ENCODE measurements at regions not wholly inside any gene's neighbourhood (a gene's known extent, or its start where the extent isn't known, plus 50 kb on each side); places are given as distances from the start of the nearest gene placed in this dataset.

DNA sequence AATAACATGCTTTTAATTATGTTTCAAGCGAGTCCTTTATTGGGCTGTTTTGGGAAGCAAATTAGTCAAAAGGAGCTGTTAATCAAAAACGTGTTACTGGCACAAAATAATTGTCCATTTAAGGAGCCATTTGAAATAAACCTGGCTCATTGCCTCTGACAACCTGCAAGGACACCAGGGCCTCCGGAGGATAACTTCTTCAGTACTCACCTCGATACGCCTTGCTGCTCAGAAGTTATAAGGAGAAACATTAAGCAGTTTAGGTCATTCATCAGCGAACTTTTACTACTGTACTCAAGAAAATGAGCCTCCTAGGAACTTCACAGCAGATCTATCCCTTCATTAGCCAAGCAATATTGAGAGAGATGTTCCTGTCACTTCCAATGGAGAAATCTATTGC, 1579.2 kb upstream of the ACVR2A start:
- Histone ChIP-seq H3K79me2 (ENCODE audit: control insufficient read depth, insufficient read depth, low read length, unreplicated experiment) (no peaks in the 10 kb centered on the region), H3K27me3 (ENCODE audit: insufficient read depth, low read length) (no peaks in the 10 kb centered on the region), H3K4me3 (ENCODE audit: low read depth, low read length) (no peak overlapping the region), H2AFZ (ENCODE audit: low read length, unreplicated experiment) (no peak overlapping the region), H3K36me3 (ENCODE audit: insufficient read depth, low read length) (no peaks in the 10 kb centered on the region), H3K4me1 (ENCODE audit: control insufficient read depth, insufficient read depth, low read length, unreplicated experiment) (peaks cover under 1% of the 10 kb centered on the region), H3K27ac (ENCODE audit: low read depth, low read length) (no peak overlapping the region)

DNA sequence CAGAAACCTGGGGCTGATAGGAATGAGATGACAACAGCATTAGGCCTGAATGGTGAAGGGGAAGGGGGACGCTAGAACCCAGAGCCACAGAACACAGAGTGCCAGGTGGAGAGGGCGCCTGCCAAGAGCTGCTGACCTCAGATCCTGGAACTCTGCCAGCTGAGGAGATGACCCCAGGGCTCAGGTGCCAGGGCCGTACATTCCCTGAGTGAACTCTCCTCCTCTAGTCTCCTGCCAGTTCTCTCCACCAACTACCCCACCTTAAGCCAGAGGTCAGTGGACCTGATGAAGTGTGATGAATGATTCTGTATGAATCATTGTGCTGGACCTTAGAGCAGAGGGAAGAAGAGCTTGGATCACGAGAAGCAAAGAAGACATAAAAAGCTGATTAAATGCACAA, 1582.2 kb upstream of the ACVR2A start:
- Histone ChIP-seq H2AFZ (ENCODE audit: low read length, unreplicated experiment) (no peak overlapping the region), H3K4me1 (ENCODE audit: control insufficient read depth, insufficient read depth, low read length, unreplicated experiment) (no peaks in the 10 kb centered on the region), H3K27ac (ENCODE audit: low read depth, low read length) (no peak overlapping the region), H3K79me2 (ENCODE audit: control insufficient read depth, insufficient read depth, low read length, unreplicated experiment) (no peaks in the 10 kb centered on the region), H3K27me3 (ENCODE audit: insufficient read depth, low read length) (no peaks in the 10 kb centered on the region), H3K4me3 (ENCODE audit: low read depth, low read length) (no peak overlapping the region), H3K36me3 (ENCODE audit: insufficient read depth, low read length) (no peaks in the 10 kb centered on the region)

DNA sequence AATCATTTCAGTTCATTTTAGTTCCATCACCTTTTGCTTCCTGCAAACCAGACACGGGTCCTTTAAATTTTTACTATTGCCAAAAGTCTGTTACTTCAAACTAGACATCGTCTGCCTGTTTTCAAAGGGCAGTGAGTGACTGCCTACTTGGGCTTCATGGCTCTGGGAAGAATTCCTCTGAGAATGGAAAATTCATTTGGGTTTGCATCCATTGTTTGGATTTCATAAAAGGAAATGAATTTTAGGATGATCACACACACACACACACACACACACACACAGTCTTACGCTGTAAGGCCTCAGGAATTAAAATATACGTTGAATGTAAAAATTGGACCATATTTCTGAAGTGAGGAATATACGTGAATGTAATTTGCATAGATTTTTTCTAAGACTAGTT, 1584.3 kb upstream of the ACVR2A start:
- Histone ChIP-seq H3K79me2 (ENCODE audit: control insufficient read depth, insufficient read depth, low read length, unreplicated experiment) (no peaks in the 10 kb centered on the region), H3K36me3 (ENCODE audit: insufficient read depth, low read length) (no peaks in the 10 kb centered on the region), H3K27me3 (ENCODE audit: insufficient read depth, low read length) (no peaks in the 10 kb centered on the region)

DNA sequence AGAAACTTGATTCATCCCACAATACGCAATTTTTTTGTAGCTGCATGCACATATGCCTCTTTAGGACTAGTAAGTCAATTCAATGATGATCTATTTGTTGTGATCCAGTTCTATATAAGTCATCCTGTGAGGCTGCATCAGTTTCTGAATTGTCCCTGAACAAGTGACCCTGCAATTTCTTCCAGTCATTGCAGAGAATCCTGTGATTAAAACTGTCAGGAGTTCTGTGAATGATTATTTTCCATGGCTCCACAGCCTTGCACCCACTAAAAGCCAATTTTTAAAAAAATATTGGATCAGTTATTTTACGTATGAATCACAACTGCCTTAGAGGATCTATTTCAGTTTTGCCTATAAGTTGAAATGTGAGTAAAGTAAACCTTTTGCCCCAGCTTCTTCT, 1585.0 kb upstream of the ACVR2A start:
- Histone ChIP-seq H3K27ac (ENCODE audit: low read depth, low read length) (no peak overlapping the region), H3K4me1 (ENCODE audit: control insufficient read depth, insufficient read depth, low read length, unreplicated experiment) (no peaks in the 10 kb centered on the region), H2AFZ (ENCODE audit: low read length, unreplicated experiment) (no peak overlapping the region), H3K4me3 (ENCODE audit: low read depth, low read length) (no peak overlapping the region), H3K27me3 (ENCODE audit: insufficient read depth, low read length) (no peaks in the 10 kb centered on the region), H3K79me2 (ENCODE audit: control insufficient read depth, insufficient read depth, low read length, unreplicated experiment) (no peaks in the 10 kb centered on the region), H3K36me3 (ENCODE audit: insufficient read depth, low read length) (no peaks in the 10 kb centered on the region)

More for the DNA sequence above, 1584.3 kb upstream of the ACVR2A start:
- H3K4me3 ChIP-seq (ENCODE audit: low read depth, low read length): no peak overlapping the region
- H3K27ac ChIP-seq (ENCODE audit: low read depth, low read length): no peak overlapping the region
- H2AFZ ChIP-seq (ENCODE audit: low read length, unreplicated experiment): no peak overlapping the region
- no peaks in the 10 kb centered on the region for H3K4me1 ChIP-seq (ENCODE audit: control insufficient read depth, insufficient read depth, low read length, unreplicated experiment)

DNA sequence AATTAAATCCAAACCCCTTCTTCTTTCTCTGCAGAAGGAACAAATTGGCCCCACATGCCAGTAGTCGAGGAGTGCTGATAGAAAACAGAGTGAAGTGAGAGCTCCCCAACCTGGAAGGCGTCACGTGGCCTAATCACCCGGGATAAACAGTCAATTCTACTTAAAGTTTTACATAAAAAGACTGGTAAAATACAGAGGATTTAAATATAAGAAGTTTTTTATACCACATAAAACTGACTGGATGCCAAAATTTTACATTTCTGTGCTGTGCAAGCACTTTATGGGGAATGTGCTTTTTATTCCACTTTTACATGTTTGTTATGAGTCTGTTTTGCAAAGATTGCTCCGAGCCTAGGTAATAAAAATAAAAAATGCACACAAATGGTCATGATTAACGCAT, 1586.8 kb upstream of the ACVR2A start:
- no peaks in the 10 kb centered on the region for H3K36me3 ChIP-seq (ENCODE audit: insufficient read depth, low read length)
- no peaks in the 10 kb centered on the region for H3K79me2 ChIP-seq (ENCODE audit: control insufficient read depth, insufficient read depth, low read length, unreplicated experiment)
- H2AFZ ChIP-seq (ENCODE audit: low read length, unreplicated experiment): no peak overlapping the region
- no peak overlapping the region for H3K27ac ChIP-seq (ENCODE audit: low read depth, low read length)
- H3K4me3 ChIP-seq (ENCODE audit: low read depth, low read length): no peak overlapping the region
- no peaks in the 10 kb centered on the region for H3K4me1 ChIP-seq (ENCODE audit: control insufficient read depth, insufficient read depth, low read length, unreplicated experiment)
- H3K27me3 ChIP-seq (ENCODE audit: insufficient read depth, low read length): no peaks in the 10 kb centered on the region

DNA sequence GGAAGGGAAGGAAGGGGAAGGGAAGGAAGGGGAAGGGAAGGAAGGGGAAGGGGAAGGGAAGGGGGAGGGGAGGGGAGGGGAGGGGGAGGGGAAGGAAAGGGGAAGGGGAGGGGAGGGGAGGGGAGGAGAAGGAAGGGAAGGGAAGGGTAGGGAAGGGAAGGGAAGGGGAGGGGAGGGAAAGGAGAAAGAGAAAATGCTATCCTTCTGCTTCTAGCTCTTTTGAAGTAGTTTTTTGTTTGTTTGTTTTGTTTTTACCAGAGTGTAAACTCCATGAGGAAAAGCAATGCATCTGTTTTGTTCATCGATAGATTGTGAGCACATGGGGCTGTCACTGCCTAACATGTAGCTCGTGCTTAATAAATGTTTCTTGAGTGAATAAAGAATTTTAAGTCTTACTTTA, 1592.7 kb upstream of the ACVR2A start:
- no peaks in the 10 kb centered on the region for H3K79me2 ChIP-seq (ENCODE audit: control insufficient read depth, insufficient read depth, low read length, unreplicated experiment)
- H2AFZ ChIP-seq (ENCODE audit: low read length, unreplicated experiment): no peak overlapping the region
- H3K4me3 ChIP-seq (ENCODE audit: low read depth, low read length): no peak overlapping the region

DNA sequence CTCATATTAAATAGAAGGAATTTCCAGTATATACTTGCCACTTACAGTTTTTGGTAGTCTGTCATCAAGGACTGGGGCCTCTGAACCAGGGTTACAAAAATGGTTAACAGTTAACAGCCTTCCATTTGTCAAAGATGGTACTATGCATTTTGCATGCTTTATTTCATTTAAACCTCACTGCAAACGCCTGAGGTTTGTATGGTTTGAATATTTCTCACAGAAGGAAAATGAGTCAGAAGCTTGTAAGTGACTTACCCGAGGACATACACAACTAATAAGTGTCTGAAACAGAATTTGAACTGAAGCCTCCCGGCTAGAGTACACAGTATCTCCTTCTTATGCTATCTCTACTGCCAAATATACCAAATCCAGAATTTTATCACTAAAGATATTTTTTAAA, 1593.5 kb upstream of the ACVR2A start:
- no peaks in the 10 kb centered on the region for H3K36me3 ChIP-seq (ENCODE audit: insufficient read depth, low read length)
- no peak overlapping the region for H3K27ac ChIP-seq (ENCODE audit: low read depth, low read length)
- H3K27me3 ChIP-seq (ENCODE audit: insufficient read depth, low read length): no peaks in the 10 kb centered on the region
- no peak overlapping the region for H2AFZ ChIP-seq (ENCODE audit: low read length, unreplicated experiment)
- no peaks in the 10 kb centered on the region for H3K79me2 ChIP-seq (ENCODE audit: control insufficient read depth, insufficient read depth, low read length, unreplicated experiment)
- peaks cover 4% of the 10 kb centered on the region for H3K4me1 ChIP-seq (ENCODE audit: control insufficient read depth, insufficient read depth, low read length, unreplicated experiment)
- H3K4me3 ChIP-seq (ENCODE audit: low read depth, low read length): no peak overlapping the region

More for the DNA sequence above, 1592.7 kb upstream of the ACVR2A start:
- Histone ChIP-seq H3K27me3 (ENCODE audit: insufficient read depth, low read length) (no peaks in the 10 kb centered on the region), H3K27ac (ENCODE audit: low read depth, low read length) (no peak overlapping the region), H3K4me1 (ENCODE audit: control insufficient read depth, insufficient read depth, low read length, unreplicated experiment) (no peaks in the 10 kb centered on the region), H3K36me3 (ENCODE audit: insufficient read depth, low read length) (no peaks in the 10 kb centered on the region)

DNA sequence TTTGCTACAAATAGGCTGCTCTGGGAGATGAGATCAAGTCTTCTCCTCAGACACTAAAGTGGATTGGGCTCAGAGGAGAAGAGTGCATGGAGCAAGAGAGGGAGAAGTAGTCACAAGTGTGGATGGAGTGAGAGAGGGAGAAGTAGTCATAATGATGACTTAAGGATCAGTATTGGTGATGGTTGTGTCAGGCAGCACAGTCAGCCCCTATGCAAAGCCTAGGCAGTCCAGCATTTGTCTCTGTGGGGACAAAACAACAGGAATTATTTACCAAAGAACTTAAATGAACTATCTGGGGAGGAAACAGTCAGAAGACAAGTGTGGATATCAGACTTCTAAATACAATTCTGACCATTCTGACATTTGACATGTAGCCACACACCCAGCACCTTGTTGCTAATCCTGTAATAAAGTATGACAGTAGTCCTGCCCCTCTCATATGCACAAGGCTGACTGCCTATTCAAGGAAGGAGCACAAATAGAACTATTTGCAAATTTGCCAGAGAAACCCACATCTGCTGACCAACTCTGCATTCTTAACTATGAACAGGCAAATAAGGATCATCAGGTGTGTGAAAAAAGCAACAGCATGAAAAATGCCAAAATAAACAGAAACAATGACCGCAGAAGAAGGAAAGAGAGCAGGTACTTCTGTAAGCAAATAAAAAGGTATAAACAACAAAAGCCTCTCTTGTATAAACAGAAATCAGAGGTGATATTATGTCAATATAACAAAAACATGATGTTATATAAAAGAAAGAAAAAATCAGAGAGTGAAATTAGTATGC, 1597.9 kb upstream of the ACVR2A start:
- Histone ChIP-seq H3K27ac (ENCODE audit: low read depth, low read length) (no peak overlapping the region), H3K36me3 (ENCODE audit: insufficient read depth, low read length) (no peaks in the 10 kb centered on the region), H3K4me3 (ENCODE audit: low read depth, low read length) (no peak overlapping the region), H3K27me3 (ENCODE audit: insufficient read depth, low read length) (no peaks in the 10 kb centered on the region), H2AFZ (ENCODE audit: low read length, unreplicated experiment) (no peak overlapping the region), H3K4me1 (ENCODE audit: control insufficient read depth, insufficient read depth, low read length, unreplicated experiment) (peaks cover 11% of the 10 kb centered on the region), H3K79me2 (ENCODE audit: control insufficient read depth, insufficient read depth, low read length, unreplicated experiment) (no peaks in the 10 kb centered on the region)

DNA sequence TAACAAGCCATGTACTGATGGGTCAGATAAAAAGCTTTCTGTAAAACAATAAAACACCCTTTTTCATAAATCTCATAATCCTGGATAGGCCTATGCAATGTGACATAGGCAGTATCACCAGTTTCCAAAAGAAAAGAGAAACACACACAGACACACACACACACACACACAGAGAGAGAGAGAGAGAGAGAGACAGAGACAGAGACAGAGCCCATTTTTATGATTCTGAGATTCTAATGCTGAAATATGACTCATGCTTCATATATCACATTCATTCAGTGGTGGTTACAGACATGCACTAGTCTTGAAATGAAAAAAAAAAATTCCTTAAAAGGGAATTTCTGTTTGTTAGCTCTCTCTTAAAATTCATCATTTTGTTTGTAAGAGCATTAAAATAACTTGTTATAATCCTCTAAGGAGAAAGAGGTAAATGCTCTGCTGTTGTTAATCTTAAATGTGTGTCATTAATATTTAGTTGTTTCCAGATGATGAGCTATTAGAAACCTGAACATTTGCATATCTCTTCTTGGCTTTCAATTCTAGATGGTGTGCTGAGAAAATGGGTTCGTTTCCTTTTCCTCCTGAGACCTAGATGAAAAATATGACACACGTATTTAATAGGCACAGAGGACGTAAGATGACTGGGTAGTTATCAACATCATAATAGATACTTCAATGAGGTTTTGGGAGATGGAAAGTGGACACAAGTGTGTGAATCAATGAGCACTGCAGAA, 1598.7 kb upstream of the ACVR2A start:
- no peaks in the 10 kb centered on the region for H3K36me3 ChIP-seq (ENCODE audit: insufficient read depth, low read length)
- no peaks in the 10 kb centered on the region for H3K27me3 ChIP-seq (ENCODE audit: insufficient read depth, low read length)
- no peak overlapping the region for H3K27ac ChIP-seq (ENCODE audit: low read depth, low read length)
- H2AFZ ChIP-seq (ENCODE audit: low read length, unreplicated experiment): peak overlapping the region; percentile 10
- no peak overlapping the region for H3K4me3 ChIP-seq (ENCODE audit: low read depth, low read length)
- no peaks in the 10 kb centered on the region for H3K79me2 ChIP-seq (ENCODE audit: control insufficient read depth, insufficient read depth, low read length, unreplicated experiment)
- peaks cover 11% of the 10 kb centered on the region for H3K4me1 ChIP-seq (ENCODE audit: control insufficient read depth, insufficient read depth, low read length, unreplicated experiment)

DNA sequence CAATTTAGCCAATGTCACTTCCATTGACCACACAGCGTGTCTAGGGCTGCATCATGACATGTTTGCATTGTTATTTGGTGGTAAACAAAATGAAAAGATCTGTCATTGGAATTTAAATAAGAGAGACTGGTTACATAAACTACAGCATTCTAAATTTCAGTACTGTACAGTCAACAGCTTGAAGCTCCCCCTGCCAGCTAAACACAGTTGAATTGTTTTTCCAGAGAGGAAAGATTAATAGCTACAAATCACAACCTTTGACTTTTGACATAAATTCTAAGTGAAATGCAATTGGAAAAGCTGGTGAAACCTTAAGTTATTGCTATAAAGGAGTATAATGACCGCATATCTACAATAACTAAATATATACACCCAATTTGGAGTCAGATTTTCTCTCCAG, 1600.0 kb upstream of the ACVR2A start:
- no peak overlapping the region for H3K27ac ChIP-seq (ENCODE audit: low read depth, low read length)
- H2AFZ ChIP-seq (ENCODE audit: low read length, unreplicated experiment): no peak overlapping the region
- no peaks in the 10 kb centered on the region for H3K36me3 ChIP-seq (ENCODE audit: insufficient read depth, low read length)
- H3K27me3 ChIP-seq (ENCODE audit: insufficient read depth, low read length): no peaks in the 10 kb centered on the region
- H3K4me3 ChIP-seq (ENCODE audit: low read depth, low read length): no peak overlapping the region
- H3K4me1 ChIP-seq (ENCODE audit: control insufficient read depth, insufficient read depth, low read length, unreplicated experiment): peaks cover 19% of the 10 kb centered on the region
- no peaks in the 10 kb centered on the region for H3K79me2 ChIP-seq (ENCODE audit: control insufficient read depth, insufficient read depth, low read length, unreplicated experiment)

DNA sequence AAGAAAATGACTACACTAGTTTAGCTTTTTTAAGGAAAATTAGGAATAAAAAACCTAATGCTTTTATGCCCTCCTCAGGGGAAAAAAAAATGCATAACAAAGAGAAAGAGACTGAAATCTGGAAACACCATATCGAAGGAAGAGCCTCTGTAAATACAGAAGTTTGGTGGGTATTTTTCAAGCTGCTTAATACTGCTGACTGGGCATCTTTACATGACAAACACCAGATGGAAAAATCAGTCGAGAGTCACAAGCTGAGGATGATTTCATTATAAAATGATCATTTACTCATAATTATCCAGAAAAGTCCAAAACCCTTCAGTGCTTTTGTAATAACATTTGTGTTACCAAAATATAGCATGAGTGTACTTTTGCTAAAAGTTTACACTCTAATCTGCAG, 1600.7 kb upstream of the ACVR2A start:
- H3K79me2 ChIP-seq (ENCODE audit: control insufficient read depth, insufficient read depth, low read length, unreplicated experiment): no peaks in the 10 kb centered on the region
- H3K27me3 ChIP-seq (ENCODE audit: insufficient read depth, low read length): no peaks in the 10 kb centered on the region
- no peak overlapping the region for H3K4me3 ChIP-seq (ENCODE audit: low read depth, low read length)
- H3K27ac ChIP-seq (ENCODE audit: low read depth, low read length): no peak overlapping the region
- peaks cover 26% of the 10 kb centered on the region for H3K4me1 ChIP-seq (ENCODE audit: control insufficient read depth, insufficient read depth, low read length, unreplicated experiment)
- no peak overlapping the region for H2AFZ ChIP-seq (ENCODE audit: low read length, unreplicated experiment)
- H3K36me3 ChIP-seq (ENCODE audit: insufficient read depth, low read length): no peaks in the 10 kb centered on the region
